ENCODE measurements at regions not wholly inside any gene's neighbourhood (a gene's known extent, or its start where the extent isn't known, plus 50 kb on each side); places are given as distances from the start of the nearest gene placed in this dataset.

DNA sequence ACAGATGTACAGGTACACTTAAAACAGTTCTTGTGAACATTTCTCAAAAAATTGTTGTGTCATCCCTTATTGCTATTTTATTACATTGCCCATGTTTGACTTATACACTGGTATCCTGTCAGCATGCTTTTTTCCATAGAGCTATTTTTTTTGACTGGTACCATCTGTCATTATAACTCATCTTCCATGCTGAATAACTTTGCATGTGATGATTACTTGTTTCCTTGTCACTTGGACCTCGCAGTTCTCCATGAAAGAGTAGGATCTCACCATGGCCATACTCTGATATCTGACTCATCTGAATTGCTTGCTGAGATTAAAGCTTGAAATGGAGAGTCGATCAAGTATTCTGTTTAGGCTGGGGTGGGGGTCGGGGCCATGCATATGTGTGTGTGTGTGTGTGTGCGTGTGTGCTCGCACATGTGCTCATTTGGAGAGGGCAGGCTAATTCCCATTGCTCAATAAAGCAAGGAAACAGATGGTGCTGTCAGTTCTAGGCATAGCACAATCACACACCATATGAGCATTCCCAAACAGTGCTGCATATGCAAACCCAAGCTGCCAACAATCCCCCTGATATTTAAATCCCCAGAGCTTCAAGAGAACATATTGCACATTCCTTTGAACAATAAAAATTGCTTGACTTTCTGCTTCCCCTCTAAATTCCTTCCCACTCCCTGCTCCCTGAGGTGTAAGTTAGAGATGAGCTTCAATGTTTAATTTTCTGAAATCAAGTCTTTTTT, 62.9 kb downstream of the NHLRC3 start:
- TF ChIP-seq, protein P1, sequence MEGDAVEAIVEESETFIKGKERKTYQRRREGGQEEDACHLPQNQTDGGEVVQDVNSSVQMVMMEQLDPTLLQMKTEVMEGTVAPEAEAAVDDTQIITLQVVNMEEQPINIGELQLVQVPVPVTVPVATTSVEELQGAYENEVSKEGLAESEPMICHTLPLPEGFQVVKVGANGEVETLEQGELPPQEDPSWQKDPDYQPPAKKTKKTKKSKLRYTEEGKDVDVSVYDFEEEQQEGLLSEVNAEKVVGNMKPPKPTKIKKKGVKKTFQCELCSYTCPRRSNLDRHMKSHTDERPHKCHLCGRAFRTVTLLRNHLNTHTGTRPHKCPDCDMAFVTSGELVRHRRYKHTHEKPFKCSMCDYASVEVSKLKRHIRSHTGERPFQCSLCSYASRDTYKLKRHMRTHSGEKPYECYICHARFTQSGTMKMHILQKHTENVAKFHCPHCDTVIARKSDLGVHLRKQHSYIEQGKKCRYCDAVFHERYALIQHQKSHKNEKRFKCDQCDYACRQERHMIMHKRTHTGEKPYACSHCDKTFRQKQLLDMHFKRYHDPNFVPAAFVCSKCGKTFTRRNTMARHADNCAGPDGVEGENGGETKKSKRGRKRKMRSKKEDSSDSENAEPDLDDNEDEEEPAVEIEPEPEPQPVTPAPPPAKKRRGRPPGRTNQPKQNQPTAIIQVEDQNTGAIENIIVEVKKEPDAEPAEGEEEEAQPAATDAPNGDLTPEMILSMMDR (IDR thresholded peaks at IDR 0.05; ENCODE audit: insufficient read depth, low read length): no peak
- no peak for DNase-seq (ENCODE audit: low read depth)
- H3K4me3 ChIP-seq (ENCODE audit: low read depth, low read length): no peak overlapping the region

DNA sequence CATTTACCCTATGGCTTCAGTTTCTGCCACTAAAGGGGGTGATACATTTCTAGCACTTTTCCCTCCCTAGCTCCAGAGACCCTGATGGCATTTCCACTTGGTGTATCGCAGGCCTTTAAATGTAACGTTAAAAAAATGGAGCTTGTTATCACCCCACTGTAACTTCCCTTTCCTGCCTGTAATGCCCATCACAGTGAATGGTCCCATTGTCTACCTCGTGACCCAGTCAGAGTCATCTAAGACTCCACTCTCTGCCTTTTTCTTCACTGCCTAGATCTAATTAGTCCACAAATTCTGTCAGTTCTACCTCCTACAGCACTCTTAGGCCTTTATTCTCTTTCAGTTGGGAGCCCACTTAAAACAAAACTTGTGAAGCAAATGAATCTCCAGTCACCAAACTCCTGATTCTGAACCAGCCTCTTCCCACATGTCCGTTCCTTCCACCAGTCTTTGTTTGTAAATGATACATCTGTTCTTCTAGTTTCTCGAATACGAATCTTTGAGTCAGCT, 64.8 kb downstream of the NHLRC3 start:
- no peak overlapping the region for H3K4me3 ChIP-seq (ENCODE audit: low read depth, low read length)
- DNase-seq (ENCODE audit: low read depth): no peak
- TF ChIP-seq, protein P1 (IDR thresholded peaks at IDR 0.05; ENCODE audit: insufficient read depth, low read length): no peak

DNA sequence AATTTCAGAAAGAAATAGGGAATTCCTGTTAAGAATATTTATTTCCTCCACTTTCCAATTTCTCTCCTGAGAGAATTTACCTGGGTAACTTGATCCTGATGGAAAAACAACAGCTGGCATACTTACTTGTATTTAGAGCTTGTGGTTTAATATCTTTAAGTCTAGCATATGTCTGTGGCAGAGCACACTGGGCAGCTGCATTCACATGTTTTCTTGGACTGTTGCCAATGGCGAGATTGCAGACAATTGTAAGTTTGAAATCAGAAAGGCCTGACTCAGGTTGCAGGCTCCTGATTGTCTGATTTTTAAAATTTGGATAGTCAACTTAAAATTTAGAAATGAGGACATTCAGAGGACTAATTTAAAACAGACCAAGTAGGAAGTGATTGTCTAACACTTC, 66.9 kb downstream of the NHLRC3 start:
- H3K4me3 ChIP-seq (ENCODE audit: low read depth, low read length): no peak overlapping the region
- TF ChIP-seq, protein P1 (IDR thresholded peaks at IDR 0.05; ENCODE audit: insufficient read depth, low read length): no peak
- DNase-seq (ENCODE audit: low read depth): peak; percentile 22

DNA sequence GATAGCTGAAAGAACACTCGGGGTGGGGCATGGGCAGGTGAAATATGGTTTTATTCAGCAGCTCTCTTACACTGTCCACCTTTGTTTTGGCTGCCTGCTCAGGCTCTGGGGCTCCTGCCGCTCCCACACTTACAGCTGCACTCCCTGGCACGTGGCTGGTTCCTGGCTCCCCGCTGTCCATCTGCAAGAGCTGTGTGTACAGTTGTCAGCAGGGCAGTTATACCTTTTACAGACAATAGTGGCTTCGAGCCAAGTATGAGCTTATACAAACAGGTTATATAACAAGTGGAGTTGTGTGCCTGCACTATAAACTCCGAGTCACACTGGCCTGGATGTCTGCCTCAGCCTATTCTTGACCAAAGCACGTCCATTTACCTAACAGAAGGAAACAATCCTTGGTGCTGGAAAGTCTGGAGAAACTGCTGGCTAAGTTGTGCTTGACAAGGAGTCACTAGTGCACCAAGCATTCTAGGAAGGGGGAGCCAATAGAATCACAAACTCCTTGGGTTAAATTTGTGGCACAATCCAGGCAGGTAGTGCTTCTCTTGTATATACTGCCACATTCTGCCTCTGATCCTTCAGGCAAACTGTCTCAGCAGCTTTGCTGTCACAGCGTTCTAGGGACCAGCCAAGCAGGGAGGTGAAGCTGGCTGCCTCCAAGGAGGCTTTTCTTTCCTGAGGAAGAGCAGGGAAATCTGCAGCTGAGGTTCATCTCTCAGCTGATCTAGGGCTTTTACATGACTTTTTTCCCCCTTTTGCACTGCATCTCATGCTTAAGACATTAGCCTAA, 68.2 kb downstream of the NHLRC3 start:
- peak; percentile 2 for DNase-seq (ENCODE audit: low read depth)
- TF ChIP-seq, protein P1 (IDR thresholded peaks at IDR 0.05; ENCODE audit: insufficient read depth, low read length): no peak
- no peak overlapping the region for H3K4me3 ChIP-seq (ENCODE audit: low read depth, low read length)

DNA sequence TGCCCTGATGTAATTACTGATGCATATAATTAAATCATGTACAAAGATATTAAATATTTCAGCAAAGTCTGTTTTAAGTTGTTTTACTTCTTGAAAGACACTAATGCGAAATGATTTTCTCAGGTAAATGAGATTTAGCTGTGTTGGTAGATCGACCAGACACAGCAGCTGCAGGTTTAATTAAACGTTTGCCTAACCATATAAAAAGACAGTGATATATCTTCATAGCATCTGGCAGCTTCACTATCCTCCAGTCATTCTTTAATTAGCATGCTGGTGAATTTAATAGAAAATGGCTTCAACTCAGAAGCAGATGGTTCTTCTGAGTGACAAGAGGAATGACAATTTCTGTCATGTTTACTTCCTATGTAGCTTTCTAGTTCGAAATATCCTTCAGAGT, 69.3 kb downstream of the NHLRC3 start:
- no peak for DNase-seq (ENCODE audit: low read depth)
- TF ChIP-seq, protein P1 (IDR thresholded peaks at IDR 0.05; ENCODE audit: insufficient read depth, low read length): no peak
- H3K4me3 ChIP-seq (ENCODE audit: low read depth, low read length): no peak overlapping the region

DNA sequence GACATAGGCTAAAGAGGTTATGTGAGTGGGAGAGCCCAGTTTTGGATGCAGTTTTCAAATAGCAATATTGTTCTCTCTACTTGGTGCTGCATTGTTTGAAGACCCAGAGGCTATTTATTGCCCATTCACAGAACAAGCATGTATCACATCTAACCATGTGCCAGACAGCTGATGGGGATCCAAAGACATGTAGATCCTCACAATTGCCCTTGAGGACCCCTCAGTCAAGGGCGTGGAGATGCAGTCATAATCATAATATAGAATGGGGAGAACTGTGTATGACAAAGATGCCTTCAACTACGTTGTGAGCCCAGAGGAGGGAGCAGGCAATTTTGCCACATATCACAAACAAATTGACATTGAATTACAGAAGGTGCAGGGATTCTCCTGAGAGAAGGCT, 70.5 kb downstream of the NHLRC3 start:
- DNase-seq (ENCODE audit: low read depth): no peak
- TF ChIP-seq, protein P1 (IDR thresholded peaks at IDR 0.05; ENCODE audit: insufficient read depth, low read length): no peak
- H3K4me3 ChIP-seq (ENCODE audit: low read depth, low read length): no peak overlapping the region

Measured in fibroblast of the aortic adventitia (primary cell).